ENCODE measurements at regions not wholly inside any gene's neighbourhood (a gene's known extent, or its start where the extent isn't known, plus 50 kb on each side); places are given as distances from the start of the nearest gene placed in this dataset.

- no peak for TF ChIP-seq ZNF655 (CRISPR knock-in tag; IDR thresholded peaks at IDR 0.05)
Measured at GRCh38 chr3:5687230-5687629, 499.7 kb downstream of the EDEM1 start (continued).

GRCh38 chr3:5690490-5690889 is 503.0 kb downstream of the EDEM1 start:
- Histone ChIP-seq H3K9ac (ENCODE audit: insufficient read depth in 1 of 2, low read depth in 2 of 2, low read length in 2 of 2) (no peak overlapping the region), H3K4me3 (no peak overlapping the region), H3K9me3 (replicated peaks; ENCODE audit: control insufficient read depth, insufficient read depth, low read depth, low read length) (no peaks in the 10 kb centered on the region), H4K20me1 (replicated peaks; ENCODE audit: control insufficient read depth, insufficient read depth, low read length) (no peaks in the 10 kb centered on the region), H3K4me2 (ENCODE audit: insufficient read depth, low read length) (no peak overlapping the region), H3K36me3 (ENCODE audit: control insufficient read depth, insufficient read depth, low read length) (no peaks in the 10 kb centered on the region), H3K27ac (ENCODE audit: extremely low read depth, low read depth, low read length) (no peak overlapping the region), H3K4me1 (replicated peaks in 1 of 2; ENCODE audit: control insufficient read depth in 2 of 2, insufficient read depth in 2 of 2, low read length in 2 of 2) (no peaks in the 10 kb centered on the region), H3K79me2 (ENCODE audit: control insufficient read depth, insufficient read depth, low read length) (no peaks in the 10 kb centered on the region), H2AFZ (ENCODE audit: low read depth, low read length) (no peak overlapping the region), H3K27me3 (ENCODE audit: control insufficient read depth in 2 of 2, insufficient read depth in 2 of 2, low read length in 2 of 2) (no peaks in the 10 kb centered on the region), H3K9me1 (ENCODE audit: control insufficient read depth, insufficient read depth, low read length) (no peaks in the 10 kb centered on the region)
- in situ Hi-C loops (cut with MboI) = no loop called here
- CTCF ChIA-PET (ENCODE audit: low intra/inter-chr PET ratio) = no interaction called here
- intact Hi-C loops (cut with micrococcal nuclease) = no loop called here
- BruUV-seq (replicated peaks) = no TSS peak
- no peak for DNase-seq (ENCODE audit: extremely low read depth in 1 of 4, low spot score in 3 of 4)
- ATAC-seq = no peak
- POLR2A ChIA-PET = no interaction called here
- TF ChIP-seq SRF (CRISPR knock-in tag; IDR thresholded peaks at IDR 0.05) (no peak), ZBTB40 (IDR thresholded peaks at IDR 0.05) (peak; percentile 80), ZBTB40 (CRISPR knock-in tag; IDR thresholded peaks at IDR 0.05) (no peak)
- FAIRE-seq = no peak
